AG09319 (cell line): ENCODE measurements at regions not wholly inside any gene's neighbourhood (a gene's known extent, or its start where the extent isn't known, plus 50 kb on each side); places are given as distances from the start of the nearest gene placed in this dataset.
"Not testable (repeated sequence)": the region's sequence is repeated elsewhere in the genome, so short reads cannot be mapped to it uniquely, and the experiment has no call there.

Source experiments
- DNase-seq: peaks from one replicate; pipeline ENCODE4 v3.0.0-alpha.2; 2010; ENCODE audit warnings: low read depth; ENCODE audit errors: extremely low read depth
- CTCF ChIP-seq: IDR thresholded peaks from 2 replicates; pipeline ENCODE4 v1.5.1; 2011; ENCODE audit warnings: low read depth, mild to moderate bottlenecking, inconsistent platforms, low read length, moderate library complexity

DNA sequence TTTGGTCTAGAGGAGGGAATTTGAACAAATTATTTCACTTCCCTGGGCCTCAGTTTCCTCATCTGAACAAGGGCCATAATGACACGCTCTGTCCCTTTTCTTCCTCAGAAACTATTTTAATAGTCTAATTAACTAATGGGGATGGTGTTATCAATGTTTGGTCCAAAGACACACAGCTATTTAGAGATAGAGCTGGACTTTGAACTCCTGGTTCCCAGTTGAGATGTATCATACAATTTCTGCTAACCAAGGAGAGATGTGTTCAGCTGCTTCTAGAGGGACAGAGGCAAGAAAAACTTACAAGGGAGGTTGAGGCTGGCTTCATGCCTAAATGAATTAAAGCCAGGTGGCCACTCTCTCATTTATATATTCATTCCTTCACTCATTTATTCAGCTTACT, 90.6 kb upstream of the CLINT1 start:
- no peak for TF ChIP-seq CTCF
- no peak for DNase-seq

GRCh38 chr5:157948738-157949410, 89.9 kb upstream of the CLINT1 start:
- peak; percentile 92 for TF ChIP-seq CTCF
- peak; percentile 79 for DNase-seq

GRCh38 chr5:157947156-157947555, 88.2 kb upstream of the CLINT1 start:
- no peak for TF ChIP-seq CTCF
- no peak for DNase-seq

GRCh38 chr5:157945822-157946221, 86.9 kb upstream of the CLINT1 start:
- not testable (repeated sequence) for DNase-seq

DNA sequence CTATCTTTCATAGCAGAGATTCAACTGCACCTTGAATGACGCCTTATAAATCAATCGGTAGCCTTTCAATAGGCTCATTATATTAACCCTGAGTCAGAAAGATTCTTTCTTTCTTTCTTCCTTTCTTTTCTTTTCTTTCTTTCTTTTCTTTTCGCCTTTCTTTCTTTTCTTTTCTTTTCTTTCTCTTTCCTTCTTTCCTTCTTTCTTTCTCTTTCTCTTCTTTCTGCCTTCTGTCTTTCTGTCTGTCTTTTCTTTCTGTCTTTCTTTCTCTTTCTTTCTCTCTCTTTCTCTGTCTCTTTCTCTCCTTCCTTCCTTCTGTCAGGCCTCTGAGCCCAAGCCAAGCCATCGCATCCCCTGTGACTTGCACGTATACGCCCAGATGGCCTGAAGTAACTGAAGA, 86.0 kb upstream of the CLINT1 start:
- DNase-seq: no peak
- TF ChIP-seq CTCF: no peak

DNA sequence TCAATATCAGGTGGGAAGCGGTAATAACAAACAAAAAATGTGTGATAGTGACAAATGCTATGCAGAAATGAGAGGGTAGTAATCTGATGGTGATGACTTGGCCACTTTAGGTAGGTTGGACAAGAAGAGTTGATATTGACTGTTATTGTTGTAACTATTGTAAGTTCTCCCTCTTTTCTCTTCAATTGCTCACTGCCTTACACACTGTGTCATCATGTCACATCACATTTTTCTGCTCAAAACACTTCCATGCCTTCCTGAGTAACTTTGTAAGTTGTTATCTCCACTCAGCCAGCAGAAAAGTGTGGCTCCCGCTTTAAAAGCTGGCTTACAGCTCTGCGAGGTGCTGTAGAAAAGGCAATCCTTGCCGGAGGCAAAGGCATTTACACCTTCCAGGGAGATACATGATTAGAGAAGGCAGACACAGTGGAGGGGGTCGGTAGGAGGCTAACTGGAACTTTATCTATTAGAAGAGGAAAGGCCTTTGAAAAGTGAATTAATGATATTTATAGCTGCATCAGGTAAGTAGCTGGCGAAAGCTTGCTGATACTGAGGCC, 85.2 kb upstream of the CLINT1 start:
- no peak for TF ChIP-seq CTCF
- DNase-seq: no peak

DNA sequence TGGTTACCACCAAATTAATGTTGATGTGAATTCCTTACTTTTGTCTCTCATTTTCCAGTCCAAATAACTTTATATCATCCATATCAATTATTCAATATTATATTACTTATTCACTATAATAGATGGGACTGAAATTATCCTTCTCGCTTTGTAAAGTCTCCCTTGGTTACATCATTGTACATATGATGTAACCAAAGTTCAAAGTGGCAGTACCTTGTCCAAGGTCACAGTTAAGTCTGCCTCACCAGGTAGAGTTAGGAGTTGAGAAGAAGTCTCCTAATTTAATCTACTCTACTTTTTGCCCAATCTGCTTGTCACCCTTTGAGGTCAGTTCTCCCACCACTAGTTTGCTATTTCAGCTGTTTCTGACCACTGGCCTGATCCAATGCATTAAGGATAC, 83.7 kb upstream of the CLINT1 start:
- DNase-seq: no peak
- TF ChIP-seq CTCF: no peak

DNA sequence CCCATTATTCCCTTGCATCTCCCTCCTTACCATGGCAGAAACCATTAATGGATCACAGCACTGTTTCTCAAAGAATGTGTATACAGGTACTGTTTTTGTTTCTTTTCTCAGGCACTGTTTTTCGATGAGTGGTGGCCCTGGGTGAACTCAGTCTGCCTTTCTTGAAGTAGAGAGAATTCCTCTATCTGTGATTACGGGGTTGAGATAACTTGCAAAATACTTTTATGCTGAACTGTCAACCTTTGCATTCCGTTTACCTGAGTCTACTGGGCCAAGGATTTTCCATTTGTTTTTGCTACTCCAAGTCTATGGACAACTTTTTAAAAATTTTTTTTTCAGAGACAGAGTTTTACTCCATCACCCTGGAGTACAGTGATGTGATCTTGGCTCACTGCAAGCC, 82.7 kb upstream of the CLINT1 start:
- no peak for TF ChIP-seq CTCF
- no peak for DNase-seq

GRCh38 chr5:157938101-157938500, 79.2 kb upstream of the CLINT1 start:
- not testable (repeated sequence) for DNase-seq

- not testable (repeated sequence) for DNase-seq
These were observed 78.0 kb upstream of the CLINT1 start for GRCh38 chr5:157936776-157937501.
